ENCODE measurements at regions not wholly inside any gene's neighbourhood (a gene's known extent, or its start where the extent isn't known, plus 50 kb on each side); places are given as distances from the start of the nearest gene placed in this dataset.

DNA sequence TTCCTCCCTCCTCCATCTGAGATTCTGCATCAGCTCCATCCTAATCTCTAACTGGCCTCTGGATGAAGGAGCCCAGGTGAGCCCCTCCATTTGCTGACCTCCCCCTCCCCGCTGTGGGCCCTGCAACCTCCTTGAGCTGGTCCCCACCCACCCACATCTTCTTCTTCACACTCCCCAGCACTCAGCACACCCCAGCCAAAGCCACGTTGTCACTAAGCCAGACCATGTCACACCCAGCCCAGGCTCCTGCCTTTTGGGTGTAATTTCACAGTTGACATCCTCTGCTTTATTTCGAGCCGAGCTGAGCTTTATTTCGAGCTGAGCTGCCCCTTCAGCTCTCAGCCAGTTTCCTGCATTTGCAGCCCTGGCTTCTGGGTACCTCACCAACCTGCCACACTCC is 282.7 kb upstream of the TNRC6C start:
- no peaks in the 10 kb centered on the region for H3K27me3 ChIP-seq (ENCODE audit: control insufficient read depth, insufficient read depth, low read length, poor library complexity, severe bottlenecking)
- H3K36me3 ChIP-seq (ENCODE audit: control insufficient read depth, insufficient read depth, low read length): no peaks in the 10 kb centered on the region
- no peak overlapping the region for H3K27ac ChIP-seq (ENCODE audit: insufficient read depth, low read depth, low read length, poor library complexity, severe bottlenecking)
- 84 to 86% methylated on average over 5 of the region's 5 CpGs for WGBS, 2 experiments
- no peaks in the 10 kb centered on the region for H3K9me3 ChIP-seq (ENCODE audit: control insufficient read depth, low read length)
- H3K4me1 ChIP-seq (ENCODE audit: control insufficient read depth, insufficient read depth, low read length): no peaks in the 10 kb centered on the region
- H3K4me3 ChIP-seq (ENCODE audit: insufficient read depth, low read depth, low read length): no peak overlapping the region

DNA sequence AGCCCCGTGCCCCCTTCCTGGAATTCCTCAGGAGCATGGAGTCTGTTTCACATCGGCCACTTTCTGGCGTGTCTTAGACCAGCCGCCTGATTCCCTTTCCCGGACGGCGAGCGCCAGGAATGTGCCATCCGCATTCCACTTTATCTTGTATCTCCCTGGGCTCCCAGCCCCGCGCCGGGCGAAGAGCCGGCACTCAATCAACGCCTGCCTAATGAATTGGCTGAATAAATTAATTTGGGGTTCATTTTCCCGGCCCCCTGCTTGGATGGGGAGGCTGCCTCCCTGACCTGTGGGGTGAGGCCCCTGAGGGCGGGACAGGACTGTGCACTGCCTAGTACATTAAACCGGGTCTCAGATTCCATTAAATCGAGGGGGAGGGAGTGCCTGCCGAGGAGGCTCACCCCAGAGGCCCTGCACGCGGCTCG is 282.3 kb upstream of the TNRC6C start:
- H3K9me3 ChIP-seq (ENCODE audit: control insufficient read depth, low read length): no peaks in the 10 kb centered on the region
- no peaks in the 10 kb centered on the region for H3K27me3 ChIP-seq (ENCODE audit: control insufficient read depth, insufficient read depth, low read length, poor library complexity, severe bottlenecking)
- no peak overlapping the region for H3K27ac ChIP-seq (ENCODE audit: insufficient read depth, low read depth, low read length, poor library complexity, severe bottlenecking)
- no peak overlapping the region for H3K4me3 ChIP-seq (ENCODE audit: insufficient read depth, low read depth, low read length)
- WGBS, 2 experiments: 88 to 91% methylated on average over 23 of the region's 23 CpGs
- H3K36me3 ChIP-seq (ENCODE audit: control insufficient read depth, insufficient read depth, low read length): no peaks in the 10 kb centered on the region
- no peaks in the 10 kb centered on the region for H3K4me1 ChIP-seq (ENCODE audit: control insufficient read depth, insufficient read depth, low read length)

DNA sequence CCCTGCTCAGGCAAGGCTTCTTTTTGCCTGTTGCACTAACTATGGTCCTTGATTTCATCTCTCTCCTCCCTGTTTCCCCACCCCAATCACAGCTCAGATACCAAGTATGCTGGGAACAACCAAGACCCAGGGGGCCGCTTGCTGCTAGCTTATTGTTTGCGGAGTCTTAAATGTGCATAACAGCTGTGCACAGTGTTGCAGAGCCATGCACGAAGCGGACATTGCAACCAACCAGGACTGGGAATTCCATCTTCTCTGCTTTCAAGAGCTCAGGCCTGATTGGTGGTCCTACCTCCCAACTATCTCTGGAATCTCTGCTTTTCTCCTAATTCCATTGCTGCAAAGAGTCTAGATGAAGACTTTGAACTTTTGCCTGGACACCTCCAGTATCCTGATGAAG is 281.3 kb upstream of the TNRC6C start:
- H3K9me3 ChIP-seq (ENCODE audit: control insufficient read depth, low read length): no peaks in the 10 kb centered on the region
- no peaks in the 10 kb centered on the region for H3K27me3 ChIP-seq (ENCODE audit: control insufficient read depth, insufficient read depth, low read length, poor library complexity, severe bottlenecking)
- no peaks in the 10 kb centered on the region for H3K4me1 ChIP-seq (ENCODE audit: control insufficient read depth, insufficient read depth, low read length)
- H3K27ac ChIP-seq (ENCODE audit: insufficient read depth, low read depth, low read length, poor library complexity, severe bottlenecking): no peak overlapping the region
- no peaks in the 10 kb centered on the region for H3K36me3 ChIP-seq (ENCODE audit: control insufficient read depth, insufficient read depth, low read length)
- no peak overlapping the region for H3K4me3 ChIP-seq (ENCODE audit: insufficient read depth, low read depth, low read length)
- WGBS, 2 experiments: 95% methylated on average over 4 of the region's 4 CpGs

DNA sequence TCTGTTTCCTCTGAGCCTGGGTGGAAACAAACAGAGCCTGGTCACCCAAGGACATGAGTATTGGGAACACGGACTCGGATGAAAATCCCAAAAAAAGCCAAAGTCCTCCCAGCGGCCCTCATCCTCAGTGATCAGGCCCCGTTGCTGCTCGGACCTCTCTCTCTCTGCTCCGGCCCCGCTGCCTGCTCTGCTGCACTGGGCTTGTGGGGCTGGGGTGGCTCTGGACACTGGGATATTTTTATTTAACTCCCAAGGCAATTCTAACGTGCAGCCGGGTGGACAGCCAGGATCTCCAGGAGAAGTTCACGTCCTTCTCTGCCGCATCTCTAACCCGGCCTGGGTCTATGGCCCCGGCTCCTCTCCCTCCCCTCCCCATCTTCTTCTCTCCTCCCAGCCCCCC is 280.9 kb upstream of the TNRC6C start:
- Histone ChIP-seq H3K27ac (ENCODE audit: insufficient read depth, low read depth, low read length, poor library complexity, severe bottlenecking) (no peak overlapping the region), H3K27me3 (ENCODE audit: control insufficient read depth, insufficient read depth, low read length, poor library complexity, severe bottlenecking) (no peaks in the 10 kb centered on the region), H3K36me3 (ENCODE audit: control insufficient read depth, insufficient read depth, low read length) (no peaks in the 10 kb centered on the region), H3K4me1 (ENCODE audit: control insufficient read depth, insufficient read depth, low read length) (no peaks in the 10 kb centered on the region), H3K9me3 (ENCODE audit: control insufficient read depth, low read length) (no peaks in the 10 kb centered on the region), H3K4me3 (ENCODE audit: insufficient read depth, low read depth, low read length) (no peak overlapping the region)
- WGBS, 2 experiments: 89 to 95% methylated on average over 13 of the region's 13 CpGs

DNA sequence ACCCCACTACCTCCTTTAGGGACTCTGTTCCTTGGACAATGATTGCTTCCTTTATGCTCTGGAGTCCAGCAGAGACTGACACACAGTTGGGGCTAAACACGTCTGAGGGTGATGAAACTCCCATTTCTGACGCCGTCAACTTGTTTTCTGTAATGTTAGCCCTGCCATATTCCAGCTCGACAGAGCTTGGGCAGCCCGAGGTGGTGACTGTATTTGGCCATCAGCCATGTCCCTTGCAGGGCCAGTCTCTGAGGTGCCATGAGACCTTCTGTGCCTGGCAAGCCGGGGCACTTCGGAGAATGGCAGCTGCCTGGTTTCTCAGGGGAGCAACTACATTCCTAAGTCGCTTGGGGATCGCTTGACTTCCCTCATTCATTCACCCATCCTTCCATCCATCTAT is 278.9 kb upstream of the TNRC6C start:
- Histone ChIP-seq H3K4me1 (ENCODE audit: control insufficient read depth, insufficient read depth, low read length) (no peaks in the 10 kb centered on the region), H3K36me3 (ENCODE audit: control insufficient read depth, insufficient read depth, low read length) (no peaks in the 10 kb centered on the region), H3K27ac (ENCODE audit: insufficient read depth, low read depth, low read length, poor library complexity, severe bottlenecking) (no peak overlapping the region), H3K9me3 (ENCODE audit: control insufficient read depth, low read length) (no peaks in the 10 kb centered on the region), H3K27me3 (ENCODE audit: control insufficient read depth, insufficient read depth, low read length, poor library complexity, severe bottlenecking) (no peaks in the 10 kb centered on the region), H3K4me3 (ENCODE audit: insufficient read depth, low read depth, low read length) (no peak overlapping the region)
- WGBS, 2 experiments: 91 to 95% methylated on average over 9 of the region's 9 CpGs

DNA sequence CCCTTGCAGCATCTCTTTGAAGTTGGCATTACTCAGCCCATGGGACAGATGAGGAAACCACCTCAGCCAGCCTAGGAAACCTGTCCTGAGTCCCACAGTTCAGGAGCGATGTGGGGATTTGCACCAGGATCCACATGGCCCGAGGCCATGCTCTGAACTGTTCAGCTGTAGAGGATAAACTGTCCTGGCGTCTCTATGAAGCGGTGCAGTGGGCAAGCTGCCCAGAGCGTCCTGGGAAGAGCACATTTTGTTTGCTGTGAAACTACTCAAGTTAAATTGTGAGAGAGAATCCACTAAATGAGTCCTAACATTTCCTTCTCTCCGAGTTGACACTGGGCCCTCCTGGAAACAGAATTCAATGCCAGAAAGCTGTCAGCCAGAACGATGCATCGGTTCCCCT is 276.6 kb upstream of the TNRC6C start:
- no peak overlapping the region for H3K4me3 ChIP-seq (ENCODE audit: insufficient read depth, low read depth, low read length)
- no peaks in the 10 kb centered on the region for H3K36me3 ChIP-seq (ENCODE audit: control insufficient read depth, insufficient read depth, low read length)
- H3K4me1 ChIP-seq (ENCODE audit: control insufficient read depth, insufficient read depth, low read length): peaks cover 1% of the 10 kb centered on the region
- H3K27me3 ChIP-seq (ENCODE audit: control insufficient read depth, insufficient read depth, low read length, poor library complexity, severe bottlenecking): no peaks in the 10 kb centered on the region
- no peak overlapping the region for H3K27ac ChIP-seq (ENCODE audit: insufficient read depth, low read depth, low read length, poor library complexity, severe bottlenecking)
- 92 to 95% methylated on average over 8 of the region's 8 CpGs for WGBS, 2 experiments
- no peaks in the 10 kb centered on the region for H3K9me3 ChIP-seq (ENCODE audit: control insufficient read depth, low read length)

DNA sequence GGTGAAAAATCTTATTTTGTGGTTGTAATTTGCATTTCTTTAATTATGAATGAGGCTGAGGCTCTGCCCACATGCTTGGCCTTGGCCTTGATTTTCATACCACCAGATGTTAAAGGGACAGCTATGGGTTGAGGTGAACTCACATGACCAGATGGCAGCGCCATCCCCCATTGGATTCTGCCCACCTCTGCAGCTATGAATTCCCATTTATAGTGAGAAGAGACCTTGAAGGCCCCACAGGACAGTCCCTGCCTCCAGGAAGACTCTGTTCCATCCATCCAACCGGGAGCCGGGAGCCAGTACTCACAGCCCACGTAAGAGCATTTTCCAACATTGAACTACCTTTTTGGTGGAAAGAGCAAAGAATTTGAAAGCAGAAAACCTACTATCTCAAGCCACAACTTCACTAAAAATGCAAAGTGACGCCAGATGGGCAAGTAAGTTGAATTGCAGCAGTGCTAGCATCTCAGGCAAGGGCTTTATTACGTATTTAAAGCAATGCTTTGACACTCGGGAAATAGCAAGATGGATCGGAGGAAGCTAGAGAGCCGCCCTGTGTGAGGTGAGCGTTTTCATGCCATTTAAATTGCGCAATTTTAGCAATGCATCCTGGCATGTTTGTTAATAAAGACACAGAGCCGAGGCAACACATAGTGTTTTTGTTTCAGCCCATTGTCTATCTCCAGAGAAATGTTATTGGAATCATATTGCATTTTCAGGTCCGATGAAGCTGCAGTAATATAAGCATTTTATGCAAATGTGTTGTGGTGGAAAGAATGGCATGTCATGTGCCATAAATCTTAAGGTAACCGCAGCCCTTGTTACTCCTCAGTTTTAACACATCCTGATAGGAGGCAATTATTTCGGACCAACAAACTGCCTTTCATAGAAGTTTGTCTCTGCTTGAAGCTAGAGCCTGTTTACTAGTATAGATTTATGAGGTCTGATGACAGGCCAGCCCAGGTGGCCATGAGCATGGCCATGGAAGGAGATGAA is 273.4 kb upstream of the TNRC6C start:
- WGBS, 2 experiments: 83% methylated on average over 15 of the region's 15 CpGs

DNA sequence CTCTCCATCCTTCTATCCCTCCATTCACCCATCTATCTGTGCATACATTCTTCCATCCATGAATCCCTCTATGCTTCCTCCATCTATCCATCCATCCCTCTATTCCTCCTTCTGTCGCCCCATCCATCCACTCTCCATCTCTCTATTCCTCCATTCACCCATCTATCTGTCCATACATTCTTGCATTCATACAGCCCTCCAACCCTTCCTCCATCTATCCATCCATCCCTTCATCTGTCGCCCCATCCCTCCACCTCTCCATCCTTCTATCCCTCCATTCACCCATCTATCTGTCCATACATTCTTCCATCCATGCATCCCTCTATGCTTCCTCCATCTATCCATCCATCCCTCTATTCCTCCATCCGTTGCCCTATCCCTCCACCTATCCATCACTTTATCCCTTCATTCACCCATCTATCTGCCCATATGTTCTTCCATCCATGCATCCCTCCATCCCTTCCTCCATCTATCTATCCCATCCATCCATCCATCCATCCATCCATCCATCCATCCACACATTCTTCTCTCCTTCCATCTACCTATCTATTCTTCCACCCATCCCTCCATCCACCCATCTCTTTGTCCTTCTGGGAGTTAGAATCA is 272.5 kb upstream of the TNRC6C start:
- Histone ChIP-seq H3K4me3 (ENCODE audit: insufficient read depth, low read depth, low read length) (no peak overlapping the region), H3K27ac (ENCODE audit: insufficient read depth, low read depth, low read length, poor library complexity, severe bottlenecking) (no peak overlapping the region), H3K36me3 (ENCODE audit: control insufficient read depth, insufficient read depth, low read length) (no peaks in the 10 kb centered on the region), H3K4me1 (ENCODE audit: control insufficient read depth, insufficient read depth, low read length) (peaks cover 3% of the 10 kb centered on the region), H3K9me3 (ENCODE audit: control insufficient read depth, low read length) (no peaks in the 10 kb centered on the region), H3K27me3 (ENCODE audit: control insufficient read depth, insufficient read depth, low read length, poor library complexity, severe bottlenecking) (no peaks in the 10 kb centered on the region)
- WGBS, 2 experiments: 92 to 93% methylated on average over 3 of the region's 3 CpGs

More for the DNA sequence above, 273.4 kb upstream of the TNRC6C start:
- Histone ChIP-seq H3K4me1 (ENCODE audit: control insufficient read depth, insufficient read depth, low read length) (peaks cover 3% of the 10 kb centered on the region), H3K36me3 (ENCODE audit: control insufficient read depth, insufficient read depth, low read length) (no peaks in the 10 kb centered on the region), H3K27me3 (ENCODE audit: control insufficient read depth, insufficient read depth, low read length, poor library complexity, severe bottlenecking) (no peaks in the 10 kb centered on the region), H3K9me3 (ENCODE audit: control insufficient read depth, low read length) (no peaks in the 10 kb centered on the region), H3K27ac (ENCODE audit: insufficient read depth, low read depth, low read length, poor library complexity, severe bottlenecking) (no peak overlapping the region), H3K4me3 (ENCODE audit: insufficient read depth, low read depth, low read length) (no peak overlapping the region)

DNA sequence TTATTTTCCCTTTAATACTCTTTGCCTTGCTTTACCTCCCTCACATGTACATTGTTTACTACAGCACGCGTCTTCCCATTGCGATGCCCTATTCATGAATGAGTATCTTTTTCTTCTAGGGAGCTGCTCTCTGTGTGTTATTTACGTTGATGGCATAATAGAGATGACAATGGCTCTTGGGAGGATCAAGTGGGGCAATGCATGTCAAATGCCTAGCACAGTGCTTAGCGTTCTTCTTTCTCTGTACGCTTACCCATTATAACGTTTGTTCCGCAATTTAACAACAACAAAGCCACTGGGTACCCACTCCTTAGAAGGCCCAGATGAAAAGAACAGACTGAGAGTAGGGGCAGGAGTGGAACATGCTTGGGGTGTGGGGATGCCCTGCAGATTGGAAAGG is 271.6 kb upstream of the TNRC6C start:
- Histone ChIP-seq H3K4me3 (ENCODE audit: insufficient read depth, low read depth, low read length) (no peak overlapping the region), H3K4me1 (ENCODE audit: control insufficient read depth, insufficient read depth, low read length) (peaks cover 3% of the 10 kb centered on the region), H3K27me3 (ENCODE audit: control insufficient read depth, insufficient read depth, low read length, poor library complexity, severe bottlenecking) (no peaks in the 10 kb centered on the region), H3K9me3 (ENCODE audit: control insufficient read depth, low read length) (no peaks in the 10 kb centered on the region), H3K36me3 (ENCODE audit: control insufficient read depth, insufficient read depth, low read length) (no peaks in the 10 kb centered on the region), H3K27ac (ENCODE audit: insufficient read depth, low read depth, low read length, poor library complexity, severe bottlenecking) (no peak overlapping the region)
- WGBS, 2 experiments: 88 to 94% methylated on average over 5 to 8 of the region's 8 CpGs

DNA sequence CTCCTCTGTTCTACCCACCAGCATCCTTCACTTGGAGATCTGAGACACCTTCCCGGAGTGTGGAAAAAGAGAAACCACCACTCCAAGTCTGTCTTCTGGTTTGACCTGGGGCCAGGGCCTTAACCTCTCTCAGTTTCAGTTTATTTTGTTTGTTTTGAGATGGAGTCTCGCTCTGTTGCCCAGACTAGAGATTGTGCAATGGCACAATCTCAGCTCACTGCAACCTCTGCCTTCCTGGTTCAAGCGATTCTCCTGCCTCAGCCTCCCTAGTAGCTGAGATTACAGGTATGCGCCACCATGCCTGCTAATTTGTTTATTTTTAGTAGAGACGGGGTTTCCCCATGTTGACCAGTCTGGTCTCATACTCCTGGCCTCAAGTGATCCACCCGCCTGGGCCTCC is 271.1 kb upstream of the TNRC6C start:
- Histone ChIP-seq H3K4me1 (ENCODE audit: control insufficient read depth, insufficient read depth, low read length) (peaks cover 3% of the 10 kb centered on the region), H3K9me3 (ENCODE audit: control insufficient read depth, low read length) (no peaks in the 10 kb centered on the region), H3K36me3 (ENCODE audit: control insufficient read depth, insufficient read depth, low read length) (no peaks in the 10 kb centered on the region), H3K27me3 (ENCODE audit: control insufficient read depth, insufficient read depth, low read length, poor library complexity, severe bottlenecking) (no peaks in the 10 kb centered on the region), H3K27ac (ENCODE audit: insufficient read depth, low read depth, low read length, poor library complexity, severe bottlenecking) (no peak overlapping the region), H3K4me3 (ENCODE audit: insufficient read depth, low read depth, low read length) (no peak overlapping the region)
- WGBS, 2 experiments: 91 to 92% methylated on average over 6 of the region's 6 CpGs

Data from ectodermal cell (in vitro differentiated cells).